NCI-H2171 (cell line): ENCODE measurements at regions not wholly inside any gene's neighbourhood (a gene's known extent, or its start where the extent isn't known, plus 50 kb on each side); places are given as distances from the start of the nearest gene placed in this dataset.
"Not testable (repeated sequence)": the region's sequence is repeated elsewhere in the genome, so short reads cannot be mapped to it uniquely, and the experiment has no call there.

Experiments used
- DNase-seq: peaks from one replicate; lab custom pipeline; 2025; lab: John Stamatoyannopoulos, UW

GRCh38 chr7:106344211-106344610, 59.4 kb upstream of the NAMPT start:
- no peak for DNase-seq

GRCh38 chr7:106342049-106342448, 57.3 kb upstream of the NAMPT start:
- DNase-seq, result not testable (repeated sequence)

GRCh38 chr7:106340247-106340596, 55.4 kb upstream of the NAMPT start:
- DNase-seq, result not testable (repeated sequence)

GRCh38 chr7:106339513-106340246, 54.9 kb upstream of the NAMPT start:
- DNase-seq, result no peak

GRCh38 chr7:106337754-106338153, 53.0 kb upstream of the NAMPT start:
- DNase-seq, result no peak

GRCh38 chr7:106335814-106336213, 51.0 kb upstream of the NAMPT start:
- DNase-seq, result no peak
